ENCODE measurements at regions not wholly inside any gene's neighbourhood (a gene's known extent, or its start where the extent isn't known, plus 50 kb on each side); places are given as distances from the start of the nearest gene placed in this dataset.
"Not testable (repeated sequence)": the region's sequence is repeated elsewhere in the genome, so short reads cannot be mapped to it uniquely, and the experiment has no call there.

GRCh38 chr13:50136226-50136625, 121.0 kb downstream of the KCNRG start:
- H3K27me3 Mint-ChIP-seq (ENCODE audit: low read depth in 2 of 2): peaks cover 29 to 47% of the 10 kb centered on the region in 2 donors
- no peak for DNase-seq
- no peak overlapping the region for H3K27ac Mint-ChIP-seq
- peaks cover 14% of the 10 kb centered on the region for H3K4me1 ChIP-seq (ENCODE audit: control insufficient read depth, insufficient read depth, low read length)
- no peaks in the 10 kb centered on the region for H3K9me3 ChIP-seq (ENCODE audit: control insufficient read depth, insufficient read depth, low read length)
- H3K36me3 Mint-ChIP-seq: no peaks in the 10 kb centered on the region
- WGBS (ENCODE audit: insufficient coverage): 87% methylated on average over 3 of the region's 3 CpGs
- TF ChIP-seq CTCF (IDR thresholded peaks at IDR 0.05): no peak
- no peaks in the 10 kb centered on the region for H3K9me3 Mint-ChIP-seq
- H3K4me3 Mint-ChIP-seq: no peak overlapping the region
- no peak for ATAC-seq
- H3K27me3 ChIP-seq (ENCODE audit: control insufficient read depth, insufficient read depth, low read length): peaks cover 38% of the 10 kb centered on the region
- H3K4me1 Mint-ChIP-seq: peaks cover 10 to 16% of the 10 kb centered on the region in 2 donors
- H3K36me3 ChIP-seq (ENCODE audit: control insufficient read depth, insufficient read depth, low read length): no peaks in the 10 kb centered on the region
- no peak overlapping the region for H3K4me3 ChIP-seq (ENCODE audit: low read length)
- H3K27ac ChIP-seq (ENCODE audit: low read length): no peak overlapping the region
- intact Hi-C loops (cut with micrococcal nuclease): no loop called here

GRCh38 chr13:50136678-50137077, 121.4 kb downstream of the KCNRG start:
- no peak overlapping the region for H3K27ac ChIP-seq (ENCODE audit: low read length)
- Mint-ChIP-seq H3K4me1 (peaks cover 8 to 13% of the 10 kb centered on the region in 2 donors), H3K27me3 (ENCODE audit: low read depth in 2 of 2) (peaks cover 26 to 42% of the 10 kb centered on the region in 2 donors), H3K9me3 (no peaks in the 10 kb centered on the region), H3K27ac (no peak overlapping the region), H3K4me3 (no peak overlapping the region), H3K36me3 (no peaks in the 10 kb centered on the region)
- peaks cover 14% of the 10 kb centered on the region for H3K4me1 ChIP-seq (ENCODE audit: control insufficient read depth, insufficient read depth, low read length)
- no peaks in the 10 kb centered on the region for H3K9me3 ChIP-seq (ENCODE audit: control insufficient read depth, insufficient read depth, low read length)
- 94% methylated on average over 3 of the region's 3 CpGs for WGBS (ENCODE audit: insufficient coverage)
- peaks cover 33% of the 10 kb centered on the region for H3K27me3 ChIP-seq (ENCODE audit: control insufficient read depth, insufficient read depth, low read length)
- H3K4me3 ChIP-seq (ENCODE audit: low read length): no peak overlapping the region
- no peak for ATAC-seq
- TF ChIP-seq CTCF (IDR thresholded peaks at IDR 0.05): no peak
- H3K36me3 ChIP-seq (ENCODE audit: control insufficient read depth, insufficient read depth, low read length): no peaks in the 10 kb centered on the region
- DNase-seq: no peak
- intact Hi-C loops (cut with micrococcal nuclease): no loop called here

GRCh38 chr13:50139435-50139934, 124.2 kb downstream of the KCNRG start:
- H3K27me3 ChIP-seq (ENCODE audit: control insufficient read depth, insufficient read depth, low read length); H3K4me1 Mint-ChIP-seq; H3K9me3 Mint-ChIP-seq; H3K27ac Mint-ChIP-seq; H3K4me3 Mint-ChIP-seq; intact Hi-C loops (cut with micrococcal nuclease); H3K36me3 ChIP-seq (ENCODE audit: control insufficient read depth, insufficient read depth, low read length); DNase-seq; H3K4me1 ChIP-seq (ENCODE audit: control insufficient read depth, insufficient read depth, low read length); H3K36me3 Mint-ChIP-seq; H3K27ac ChIP-seq (ENCODE audit: low read length); H3K4me3 ChIP-seq (ENCODE audit: low read length); ATAC-seq; H3K9me3 ChIP-seq (ENCODE audit: control insufficient read depth, insufficient read depth, low read length): not testable (repeated sequence)
- peaks cover 8 to 21% of the 10 kb centered on the region in 2 donors for H3K27me3 Mint-ChIP-seq (ENCODE audit: low read depth in 2 of 2)
- WGBS (ENCODE audit: insufficient coverage): 85% methylated on average over 4 of the region's 4 CpGs

- no peak overlapping the region for H3K27ac ChIP-seq (ENCODE audit: low read length)
- DNase-seq: no peak
- H3K36me3 ChIP-seq (ENCODE audit: control insufficient read depth, insufficient read depth, low read length): no peaks in the 10 kb centered on the region
- H3K4me1 ChIP-seq (ENCODE audit: control insufficient read depth, insufficient read depth, low read length): no peaks in the 10 kb centered on the region
- H3K27me3 ChIP-seq (ENCODE audit: control insufficient read depth, insufficient read depth, low read length): peaks cover 3% of the 10 kb centered on the region
- Mint-ChIP-seq H3K4me1 (no peaks in the 10 kb centered on the region), H3K9me3 (no peaks in the 10 kb centered on the region), H3K27me3 (ENCODE audit: low read depth in 2 of 2) (peaks cover 5 to 15% of the 10 kb centered on the region in 2 donors), H3K27ac (no peak overlapping the region), H3K4me3 (no peak overlapping the region), H3K36me3 (no peaks in the 10 kb centered on the region)
- WGBS (ENCODE audit: insufficient coverage): 67% methylated on average over 2 of the region's 2 CpGs
- H3K4me3 ChIP-seq (ENCODE audit: low read length): no peak overlapping the region
- intact Hi-C loops (cut with micrococcal nuclease): no loop called here
- H3K9me3 ChIP-seq (ENCODE audit: control insufficient read depth, insufficient read depth, low read length): no peaks in the 10 kb centered on the region
- no peak for ATAC-seq
- no peak for TF ChIP-seq CTCF (IDR thresholded peaks at IDR 0.05)
Measured at GRCh38 chr13:50140153-50140552, 124.9 kb downstream of the KCNRG start.
